ENCODE measurements at regions not wholly inside any gene's neighbourhood (a gene's known extent, or its start where the extent isn't known, plus 50 kb on each side); places are given as distances from the start of the nearest gene placed in this dataset.

DNA sequence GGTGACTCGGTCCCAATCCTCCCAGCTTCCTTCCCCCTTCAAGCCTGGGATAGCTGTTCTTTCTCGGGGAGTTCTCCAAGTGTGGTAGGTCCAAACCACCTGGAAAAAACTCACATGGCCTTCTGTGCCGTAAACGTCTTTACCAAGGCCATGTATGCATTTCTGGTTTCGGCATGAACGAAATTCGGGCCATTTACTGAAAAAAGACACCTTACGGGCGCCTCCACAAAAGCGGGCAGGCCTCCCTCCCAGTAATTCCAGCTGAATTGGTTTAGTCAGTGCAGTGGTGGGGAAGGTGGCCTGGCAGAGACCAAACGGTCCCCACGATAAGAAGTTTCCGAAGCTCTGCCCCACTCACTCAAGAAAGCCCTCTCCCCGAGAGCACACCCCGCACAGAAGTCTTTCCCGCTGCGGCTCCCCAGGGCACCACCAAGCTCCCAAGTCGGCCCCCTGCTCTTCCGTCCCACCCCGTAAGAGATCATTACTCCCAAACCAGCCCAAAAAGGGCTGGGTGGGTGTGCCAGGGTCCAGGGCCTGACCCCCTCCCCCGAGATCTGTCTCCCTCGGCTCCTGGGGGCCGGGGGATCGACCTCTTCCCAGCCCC, 86.3 kb upstream of the MELK start:
- peaks cover 17 to 24% of the 10 kb centered on the region in 2 donors for H3K4me1 ChIP-seq
- intact Hi-C loops (cut with DNase I; ENCODE audit: low total_unique reads) (loop anchor here (2.0 to 10.0 kb wide), 3 partner anchors 86 to 292 kb away; partner anchors contain the start of genes CLTA, GNE and RNF38), in situ Hi-C loops (cut with MboI; ENCODE audit: low sequenced_read_pairs in 4 of 4) (loop anchor here in 1 of 4 donors (10.0 kb wide), 1 partner anchor 82 kb away; the partner anchor contains the start of gene RNF38)
- no peaks in the 10 kb centered on the region for H3K36me3 ChIP-seq
- H3K4me3 ChIP-seq, result peak overlapping the region; percentile 69 to 98 (median 76)
- TF ChIP-seq, protein P1, sequence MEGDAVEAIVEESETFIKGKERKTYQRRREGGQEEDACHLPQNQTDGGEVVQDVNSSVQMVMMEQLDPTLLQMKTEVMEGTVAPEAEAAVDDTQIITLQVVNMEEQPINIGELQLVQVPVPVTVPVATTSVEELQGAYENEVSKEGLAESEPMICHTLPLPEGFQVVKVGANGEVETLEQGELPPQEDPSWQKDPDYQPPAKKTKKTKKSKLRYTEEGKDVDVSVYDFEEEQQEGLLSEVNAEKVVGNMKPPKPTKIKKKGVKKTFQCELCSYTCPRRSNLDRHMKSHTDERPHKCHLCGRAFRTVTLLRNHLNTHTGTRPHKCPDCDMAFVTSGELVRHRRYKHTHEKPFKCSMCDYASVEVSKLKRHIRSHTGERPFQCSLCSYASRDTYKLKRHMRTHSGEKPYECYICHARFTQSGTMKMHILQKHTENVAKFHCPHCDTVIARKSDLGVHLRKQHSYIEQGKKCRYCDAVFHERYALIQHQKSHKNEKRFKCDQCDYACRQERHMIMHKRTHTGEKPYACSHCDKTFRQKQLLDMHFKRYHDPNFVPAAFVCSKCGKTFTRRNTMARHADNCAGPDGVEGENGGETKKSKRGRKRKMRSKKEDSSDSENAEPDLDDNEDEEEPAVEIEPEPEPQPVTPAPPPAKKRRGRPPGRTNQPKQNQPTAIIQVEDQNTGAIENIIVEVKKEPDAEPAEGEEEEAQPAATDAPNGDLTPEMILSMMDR (IDR thresholded peaks at IDR 0.05 in 4 of 5, conservative IDR thresholded peaks at IDR 0.05 in 1 of 5), result no peak
- no peak for TF ChIP-seq POLR2A (IDR thresholded peaks at IDR 0.05)
- no peaks in the 10 kb centered on the region for H3K27me3 ChIP-seq
- peak overlapping the region; percentile 72 to 85 (median 82) for H3K27ac ChIP-seq
- H3K9me3 ChIP-seq, result no peaks in the 10 kb centered on the region
- ATAC-seq (peak; percentile 9 to 19), DNase-seq (peak; percentile 5 to 12)

DNA sequence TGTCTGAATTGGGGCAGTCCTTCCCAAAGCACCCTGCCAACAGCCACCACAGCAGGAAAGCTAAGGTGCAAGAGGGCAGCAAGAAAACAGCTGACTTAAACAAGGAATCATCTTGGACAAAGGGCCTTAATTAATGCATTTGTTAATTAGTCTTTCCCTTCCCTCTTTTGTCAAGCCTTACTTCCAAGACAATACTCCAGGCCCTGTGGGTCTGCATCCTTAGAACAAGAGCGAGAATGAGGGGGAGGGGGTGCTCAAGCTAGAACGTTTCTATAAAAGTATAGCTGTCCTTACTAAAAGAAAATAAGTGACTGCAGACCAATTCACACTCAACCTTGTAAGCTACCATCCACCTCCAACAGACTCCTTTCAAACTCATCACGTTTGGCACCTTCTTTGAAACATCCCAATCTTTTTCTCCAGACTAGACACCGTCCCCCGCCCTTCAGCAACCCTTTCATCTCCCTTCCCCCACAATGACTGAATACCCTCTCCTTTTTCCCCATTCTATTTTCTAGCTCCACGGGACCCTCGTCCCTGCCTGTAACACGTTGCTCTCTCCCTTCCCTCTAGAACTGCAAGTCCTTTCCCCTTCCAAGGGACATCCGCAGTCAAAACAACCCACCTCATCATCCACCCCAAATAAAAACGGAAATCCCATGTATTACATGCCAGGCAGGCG, 85.7 kb upstream of the RNF38 start:
- H3K9me3 ChIP-seq, result no peaks in the 10 kb centered on the region
- intact Hi-C loops (cut with DNase I; ENCODE audit: low total_unique reads), result loop anchor here (2.0 to 10.0 kb wide), 3 partner anchors 85 to 291 kb away; partner anchors contain the start of genes CLTA, GNE and RNF38
- peak overlapping the region; percentile 72 to 85 (median 82) for H3K27ac ChIP-seq
- in situ Hi-C loops (cut with MboI; ENCODE audit: low sequenced_read_pairs in 4 of 4), result loop anchor here in 1 of 4 donors (10.0 kb wide), 1 partner anchor 81 kb away; the partner anchor contains the start of gene RNF38
- DNase-seq, result peak in 1 of 2 donors; percentile 13
- no peaks in the 10 kb centered on the region for H3K27me3 ChIP-seq
- peak overlapping the region; percentile 69 to 98 (median 76) for H3K4me3 ChIP-seq
- peaks cover 17 to 24% of the 10 kb centered on the region in 2 donors for H3K4me1 ChIP-seq
- no peaks in the 10 kb centered on the region for H3K36me3 ChIP-seq
- no peak for ATAC-seq
- TF ChIP-seq POLR2A (IDR thresholded peaks at IDR 0.05), result no peak
- TF ChIP-seq, protein P1 (IDR thresholded peaks at IDR 0.05 in 4 of 5, conservative IDR thresholded peaks at IDR 0.05 in 1 of 5), result no peak

DNA sequence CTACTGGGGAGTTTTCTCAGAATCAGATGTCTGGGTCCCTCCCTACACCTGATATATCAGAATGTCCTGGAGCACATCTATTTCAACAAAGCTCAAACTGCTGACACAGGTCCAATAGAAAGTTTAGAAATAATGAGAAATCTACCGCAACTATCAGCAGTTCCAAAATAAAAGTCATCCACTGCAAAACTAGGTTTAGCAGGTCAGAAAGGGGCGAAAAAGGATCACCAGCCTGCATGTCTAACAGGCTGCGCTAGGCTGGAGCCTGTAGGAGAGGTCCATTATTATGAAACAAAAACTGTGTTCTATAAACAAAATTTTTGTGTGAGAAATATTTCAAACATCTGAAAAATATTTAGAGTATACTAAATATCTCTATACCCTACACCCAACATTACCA, 84.1 kb upstream of the RNF38 start:
- H3K4me1 ChIP-seq, result peaks cover 16 to 24% of the 10 kb centered on the region in 2 donors
- ATAC-seq (no peak), DNase-seq (no peak)
- H3K9me3 ChIP-seq, result no peaks in the 10 kb centered on the region
- in situ Hi-C loops (cut with MboI; ENCODE audit: low sequenced_read_pairs in 4 of 4), result loop anchor here in 1 of 4 donors (10.0 kb wide), 1 partner anchor 79 kb away; the partner anchor contains the start of gene RNF38
- intact Hi-C loops (cut with DNase I; ENCODE audit: low total_unique reads), result loop anchor here (10.0 kb wide), 2 partner anchors 229 to 289 kb away; partner anchors contain the start of genes CLTA and GNE
- H3K27ac ChIP-seq, result no peak overlapping the region
- no peaks in the 10 kb centered on the region for H3K27me3 ChIP-seq
- no peak overlapping the region for H3K4me3 ChIP-seq
- no peaks in the 10 kb centered on the region for H3K36me3 ChIP-seq
- TF ChIP-seq POLR2A (IDR thresholded peaks at IDR 0.05), result no peak
- TF ChIP-seq, protein P1 (IDR thresholded peaks at IDR 0.05 in 4 of 5, conservative IDR thresholded peaks at IDR 0.05 in 1 of 5), result no peak

DNA sequence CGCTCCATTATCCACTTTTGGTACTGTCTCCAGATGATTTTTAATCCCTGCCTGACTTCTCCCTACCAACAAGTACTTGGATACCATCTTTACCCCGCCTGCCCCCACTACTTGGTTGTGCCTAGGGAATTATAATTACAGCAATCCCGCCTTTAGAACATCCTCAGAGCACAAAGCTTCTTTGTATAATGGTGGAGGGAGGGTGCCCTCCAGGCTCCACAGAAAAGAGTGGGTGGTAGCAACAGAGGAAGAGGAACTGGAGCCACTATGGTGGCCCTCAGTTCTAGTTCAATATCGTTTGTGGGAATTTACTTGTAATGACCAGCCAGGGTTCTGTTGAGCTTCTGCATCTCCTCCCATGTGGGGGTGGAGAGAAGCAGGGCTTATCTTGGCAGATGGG, 79.0 kb upstream of the RNF38 start:
- ATAC-seq (no peak), DNase-seq (no peak)
- H3K27ac ChIP-seq, result no peak overlapping the region
- TF ChIP-seq, protein P1 (IDR thresholded peaks at IDR 0.05 in 4 of 5, conservative IDR thresholded peaks at IDR 0.05 in 1 of 5), result no peak
- no peak for TF ChIP-seq POLR2A (IDR thresholded peaks at IDR 0.05)
- H3K9me3 ChIP-seq, result no peaks in the 10 kb centered on the region
- no peaks in the 10 kb centered on the region for H3K27me3 ChIP-seq
- intact Hi-C loops (cut with DNase I; ENCODE audit: low total_unique reads) (no loop called here), in situ Hi-C loops (cut with MboI; ENCODE audit: low sequenced_read_pairs in 4 of 4) (no loop called here)
- no peaks in the 10 kb centered on the region for H3K36me3 ChIP-seq
- no peak overlapping the region for H3K4me3 ChIP-seq
- no peaks in the 10 kb centered on the region for H3K4me1 ChIP-seq
